AG04449 (cell line): ENCODE measurements at regions not wholly inside any gene's neighbourhood (a gene's known extent, or its start where the extent isn't known, plus 50 kb on each side); places are given as distances from the start of the nearest gene placed in this dataset.

Source experiments
- CTCF ChIA-PET: fragments of 350-600 bp; formaldehyde crosslinking; extraction: SDS; loops from one replicate; lab custom pipeline; 2021; ENCODE audit warnings: antibody characterized with exemption; lab: Yijun Ruan, JAX
- POLR2A ChIA-PET: fragments of 400-600, 350-600 bp; formaldehyde crosslinking; extraction: SDS; loops from one replicate; lab custom pipeline; 2020; ENCODE audit warnings: antibody characterized with exemption, inconsistent platforms; lab: Yijun Ruan, JAX
- DNase-seq: peaks from one replicate; pipeline ENCODE4 v3.0.0-alpha.2; 2010; ENCODE audit warnings: low read depth, low spot score
- H3K4me3 ChIP-seq: 2 replicates; pipeline ENCODE4 v1.5.1; 2011; ENCODE audit warnings: low read depth, mild to moderate bottlenecking, control low read depth, low read length
- CTCF ChIP-seq: IDR thresholded peaks from one replicate; pipeline ENCODE4 v1.5.1; 2011; ENCODE audit warnings: mild to moderate bottlenecking, moderate library complexity, low read length, control low read depth, inconsistent platforms; ENCODE audit not compliant: insufficient read depth; ENCODE audit errors: missing control alignments

GRCh38 chr6:9948678-9949077, 466.2 kb downstream of the TFAP2A start:
- POLR2A ChIA-PET = no interaction called here
- no peak overlapping the region for H3K4me3 ChIP-seq
- no peak for TF ChIP-seq CTCF
- CTCF ChIA-PET = no interaction called here
- no peak for DNase-seq

- H3K4me3 ChIP-seq = no peak overlapping the region
- CTCF ChIA-PET = no interaction called here
- TF ChIP-seq CTCF = no peak
- POLR2A ChIA-PET = no interaction called here
- no peak for DNase-seq
These were observed 470.9 kb downstream of the TFAP2A start for GRCh38 chr6:9943986-9944385.

GRCh38 chr6:9943026-9943425, 471.8 kb downstream of the TFAP2A start:
- CTCF ChIA-PET = no interaction called here
- no peak for TF ChIP-seq CTCF
- DNase-seq = no peak

GRCh38 chr6:9942131-9942530, 472.7 kb downstream of the TFAP2A start:
- ChIA-PET CTCF (no interaction called here), POLR2A (no interaction called here)
- TF ChIP-seq CTCF = no peak

More at GRCh38 chr6:9943026-9943425, 471.8 kb downstream of the TFAP2A start:
- POLR2A ChIA-PET = no interaction called here
- no peak overlapping the region for H3K4me3 ChIP-seq

GRCh38 chr6:9938801-9939200, 476.1 kb downstream of the TFAP2A start:
- no peak for DNase-seq
- TF ChIP-seq CTCF = no peak
- POLR2A ChIA-PET = no interaction called here
- CTCF ChIA-PET = no interaction called here
- H3K4me3 ChIP-seq = no peak overlapping the region

More at GRCh38 chr6:9942131-9942530, 472.7 kb downstream of the TFAP2A start:
- H3K4me3 ChIP-seq = no peak overlapping the region
- no peak for DNase-seq

GRCh38 chr6:9937031-9937763, 477.7 kb downstream of the TFAP2A start:
- H3K4me3 ChIP-seq = no peak overlapping the region
- no peak for TF ChIP-seq CTCF
- no peak for DNase-seq
- POLR2A ChIA-PET = no interaction called here
- CTCF ChIA-PET = interaction anchor here (0.8 kb wide), 1 partner anchor 8 kb away, joined by 3 read pairs; no protein-coding TSS in a partner anchor
